ENCODE measurements at regions not wholly inside any gene's neighbourhood (a gene's known extent, or its start where the extent isn't known, plus 50 kb on each side); places are given as distances from the start of the nearest gene placed in this dataset.

- TF ChIP-seq CTCF (conservative IDR thresholded peaks at IDR 0.05; ENCODE audit: low read length) (no peak), EZH2phosphoT487 (IDR thresholded peaks at IDR 0.05; ENCODE audit: borderline replicate concordance, low read depth, low read length) (no peak)
Observed at GRCh38 chr1:50358962-50359361, 64.3 kb downstream of the DMRTA2 start.
